Ovary (tissue), 7 donors: ENCODE measurements at regions not wholly inside any gene's neighbourhood (a gene's known extent, or its start where the extent isn't known, plus 50 kb on each side); places are given as distances from the start of the nearest gene placed in this dataset.

ENCODE experiments used
- DNase-seq, 5 donors: peaks; one replicate each; pipeline ENCODE4 v3.0.0-alpha.2; 2019 to 2020
- H3K27ac ChIP-seq, 2 donors: fragments of 200-600 bp; one replicate each; pipeline versions ENCODE4 v1.5.1 to v1.8.0; 2019 to 2022
- H3K27me3 ChIP-seq: fragments of 200-600 bp; one replicate; pipeline ENCODE4 v1.8.0; 2022
- H3K36me3 ChIP-seq: fragments of 200-600 bp; sonication (generic); one replicate; pipeline ENCODE4 v1.5.1; 2019
- H3K4me1 ChIP-seq: one replicate; pipeline ENCODE4 v1.8.1; 2013; ENCODE audit warnings: mild to moderate bottlenecking, moderate library complexity; ENCODE audit not compliant: insufficient read depth
- H3K4me3 ChIP-seq: fragments of 200-600 bp; sonication (generic); one replicate; pipeline ENCODE4 v1.5.1; 2017
- H3K9me3 ChIP-seq, 2 donors: fragments of 200-600 bp in 1 of 2; sonication (generic) in 1 of 2; one replicate each; pipeline versions ENCODE4 v1.5.1 to v1.8.1; 2013 to 2019; ENCODE audit warnings: mild to moderate bottlenecking in 1 of 2, moderate library complexity in 1 of 2
- CTCF ChIP-seq, 3 donors: fragments of 450-650 bp in 2 of 3; fragments of 200-600 bp in 1 of 3; IDR thresholded peaks; one replicate each; pipeline versions ENCODE4 v1.5.1 to v1.8.0; 2016 to 2022; ENCODE audit warnings: antibody characterized with exemption in 3 of 3, mild to moderate bottlenecking in 1 of 3
- EP300 ChIP-seq: sonication (generic); formaldehyde crosslinking; IDR thresholded peaks from one replicate; pipeline ENCODE4 v1.6.1; 2017; ENCODE audit warnings: antibody characterized with exemption
- POLR2A ChIP-seq: fragments of 450-650 bp; IDR thresholded peaks from one replicate; pipeline ENCODE4 v1.6.1; 2017; ENCODE audit warnings: antibody characterized with exemption, mild to moderate bottlenecking, moderate library complexity
- WGBS, 3 donors: extraction: QIAGEN DNeasy Blood & Tissue Kit in 1 of 3; methylation state at CpG; one replicate each; pipeline versions ENCODE4 v1.1.5 to v1.1.7; 2013 to 2017; 5-methylcytosine and 5-hydroxymethylcytosine counted together
- intact Hi-C, 4 donors: fragments of 100-400 bp; cut with DNase I; formaldehyde crosslinking; loops; one replicate each; pipeline versions ENCODE4 v1.11.0 to v1.15.1; 2022 to 2023
- donor health status: DM: no; HTN: no; CAD: no; lungs with moderate emphysema.
- donor health status: DM: no; HTN: no; CAD: no.
- donor health status: Bipolar disorder and iron deficiency.
- donor health status: DM: no; HTN: no; CAD: no.
- donor health status: DM: yes; HTN: yes; CAD: no.

- Histone ChIP-seq H3K27ac (no peak overlapping the region), H3K4me1 (no peaks in the 10 kb centered on the region), H3K4me3 (no peak overlapping the region), H3K9me3 (no peaks in the 10 kb centered on the region), H3K27me3 (no peaks in the 10 kb centered on the region), H3K36me3 (no peaks in the 10 kb centered on the region)
- intact Hi-C loops = no loop called here
- no peak for TF ChIP-seq EP300
- TF ChIP-seq CTCF (IDR thresholded peaks at IDR 0.05) = no peak
- TF ChIP-seq POLR2A = no peak
- DNase-seq = no peak
- 73 to 81% (median 76%) methylated on average over 2 of the region's 2 CpGs for WGBS, 3 donors
These were observed 544.0 kb downstream of the SPRY1 start for GRCh38 chr4:123940604-123941003.

GRCh38 chr4:123941306-123941705, 544.7 kb downstream of the SPRY1 start:
- 32 to 52% (median 47%) methylated on average over 1 of the region's 1 CpG for WGBS, 3 donors
- Histone ChIP-seq H3K4me3 (no peak overlapping the region), H3K9me3 (no peaks in the 10 kb centered on the region), H3K36me3 (no peaks in the 10 kb centered on the region), H3K4me1 (no peaks in the 10 kb centered on the region), H3K27me3 (no peaks in the 10 kb centered on the region), H3K27ac (no peak overlapping the region)
- TF ChIP-seq CTCF (IDR thresholded peaks at IDR 0.05) (no peak), EP300 (no peak), POLR2A (no peak)
- intact Hi-C loops = no loop called here
- DNase-seq = no peak

- Histone ChIP-seq H3K9me3 (no peaks in the 10 kb centered on the region), H3K4me1 (no peaks in the 10 kb centered on the region), H3K4me3 (no peak overlapping the region), H3K36me3 (no peaks in the 10 kb centered on the region), H3K27me3 (no peaks in the 10 kb centered on the region), H3K27ac (no peak overlapping the region)
- DNase-seq = no peak
- TF ChIP-seq CTCF (IDR thresholded peaks at IDR 0.05) (no peak), POLR2A (no peak), EP300 (no peak)
- WGBS, 3 donors = 77 to 78% (median 78%) methylated on average over 1 of the region's 1 CpG
- intact Hi-C loops = no loop called here
These were observed 547.4 kb downstream of the SPRY1 start for GRCh38 chr4:123943976-123944375.

GRCh38 chr4:123945301-123945700, 548.7 kb downstream of the SPRY1 start:
- no peaks in the 10 kb centered on the region for H3K4me1 ChIP-seq
- TF ChIP-seq EP300 = no peak
- no peak for TF ChIP-seq POLR2A
- TF ChIP-seq CTCF (IDR thresholded peaks at IDR 0.05) = no peak
- H3K36me3 ChIP-seq = no peaks in the 10 kb centered on the region
- H3K9me3 ChIP-seq = no peaks in the 10 kb centered on the region
- no peak overlapping the region for H3K4me3 ChIP-seq
- WGBS, 3 donors = 94% methylated on average over 7 of the region's 7 CpGs
- no peak for DNase-seq
- intact Hi-C loops = no loop called here
- H3K27ac ChIP-seq = no peak overlapping the region
- no peaks in the 10 kb centered on the region for H3K27me3 ChIP-seq

GRCh38 chr4:123950530-123950929, 553.9 kb downstream of the SPRY1 start:
- H3K27me3 ChIP-seq = no peaks in the 10 kb centered on the region
- TF ChIP-seq EP300 (no peak), POLR2A (no peak), CTCF (IDR thresholded peaks at IDR 0.05) (no peak)
- intact Hi-C loops = no loop called here
- no peaks in the 10 kb centered on the region for H3K4me1 ChIP-seq
- H3K9me3 ChIP-seq = no peaks in the 10 kb centered on the region
- H3K27ac ChIP-seq = no peak overlapping the region
- no peaks in the 10 kb centered on the region for H3K36me3 ChIP-seq
- no peak for DNase-seq
- H3K4me3 ChIP-seq = no peak overlapping the region
